CD4-positive, alpha-beta T cell treated with Interleukin-10 for 1 hour (primary cell): ENCODE measurements at regions not wholly inside any gene's neighbourhood (a gene's known extent, or its start where the extent isn't known, plus 50 kb on each side); places are given as distances from the start of the nearest gene placed in this dataset.
"Not testable (repeated sequence)": the region's sequence is repeated elsewhere in the genome, so short reads cannot be mapped to it uniquely, and the experiment has no call there.

ENCODE experiments used
- DNase-seq: peaks from one replicate; pipeline ENCODE4 v3.0.0-alpha.2; 2020

GRCh38 chr3:192968901-192969300 lies 51.2 kb upstream of the MB21D2 start:
- DNase-seq = not testable (repeated sequence)

- DNase-seq = no peak
Observed at GRCh38 chr3:192980632-192981031, 63.0 kb upstream of the MB21D2 start.

- DNase-seq = no peak
Observed at GRCh38 chr3:192986379-192986778, 68.7 kb upstream of the MB21D2 start.

- no peak for DNase-seq
Observed at GRCh38 chr3:192991356-192991755, 73.7 kb upstream of the MB21D2 start.

GRCh38 chr3:192992361-192992760 lies 74.7 kb upstream of the MB21D2 start:
- no peak for DNase-seq

GRCh38 chr3:192993411-192993810 lies 75.8 kb upstream of the MB21D2 start:
- DNase-seq = no peak

- not testable (repeated sequence) for DNase-seq
Observed at GRCh38 chr3:193001113-193001512, 83.5 kb upstream of the MB21D2 start.

GRCh38 chr3:193003624-193004023 lies 86.0 kb upstream of the MB21D2 start:
- DNase-seq = not testable (repeated sequence)

GRCh38 chr3:193008654-193009053 lies 91.0 kb upstream of the MB21D2 start:
- no peak for DNase-seq

GRCh38 chr3:193010191-193010590 lies 92.5 kb upstream of the MB21D2 start:
- no peak for DNase-seq

GRCh38 chr3:193011958-193012357 lies 94.3 kb upstream of the MB21D2 start:
- no peak for DNase-seq

GRCh38 chr3:193014902-193015301 lies 97.2 kb upstream of the MB21D2 start:
- DNase-seq = no peak

- DNase-seq = no peak
Observed at GRCh38 chr3:193016437-193016901, 98.8 kb upstream of the MB21D2 start.

- no peak for DNase-seq
Observed at GRCh38 chr3:193021506-193022010, 103.9 kb upstream of the MB21D2 start.

GRCh38 chr3:193023218-193023617 lies 105.6 kb upstream of the MB21D2 start:
- no peak for DNase-seq

- DNase-seq = no peak
Observed at GRCh38 chr3:193028258-193028657, 110.6 kb upstream of the MB21D2 start.

GRCh38 chr3:193029800-193030199 lies 112.1 kb upstream of the MB21D2 start:
- no peak for DNase-seq

GRCh38 chr3:193030276-193030675 lies 112.6 kb upstream of the MB21D2 start:
- no peak for DNase-seq

GRCh38 chr3:193031911-193032310 lies 114.3 kb upstream of the MB21D2 start:
- no peak for DNase-seq

- DNase-seq = no peak
Observed at GRCh38 chr3:193033226-193033780, 115.6 kb upstream of the MB21D2 start.

- not testable (repeated sequence) for DNase-seq
Observed at GRCh38 chr3:193037828-193038227, 120.2 kb upstream of the MB21D2 start.

- DNase-seq = no peak
Observed at GRCh38 chr3:193039058-193039457, 121.4 kb upstream of the MB21D2 start.

GRCh38 chr3:193040836-193041672 lies 123.4 kb upstream of the MB21D2 start:
- DNase-seq = peak; percentile 45

GRCh38 chr3:193046371-193046770 lies 128.7 kb upstream of the MB21D2 start:
- DNase-seq = no peak
